Mesendoderm (in vitro differentiated cells): ENCODE measurements at regions not wholly inside any gene's neighbourhood (a gene's known extent, or its start where the extent isn't known, plus 50 kb on each side); places are given as distances from the start of the nearest gene placed in this dataset.

Source experiments
- DNase-seq: peaks from one replicate; pipeline ENCODE4 v3.0.0; 2013
- H2AK5ac ChIP-seq: 2 replicates; pipeline ENCODE4 v1.6.1; 2013; ENCODE audit warnings: low read length, inconsistent platforms
- H2BK120ac ChIP-seq: 2 replicates; pipeline ENCODE4 v1.6.1; 2013; ENCODE audit warnings: low read depth, mild to moderate bottlenecking, low read length, moderate library complexity, mixed read lengths
- H2BK15ac ChIP-seq: replicated peaks from 2 replicates; pipeline ENCODE4 v1.6.1; 2013; ENCODE audit warnings: low read depth, mild to moderate bottlenecking, moderate library complexity
- H2BK5ac ChIP-seq: 2 replicates; pipeline ENCODE4 v1.6.1; 2013; ENCODE audit warnings: low read length, inconsistent platforms
- H3K18ac ChIP-seq: 2 replicates; pipeline ENCODE4 v1.6.1; 2013; ENCODE audit warnings: mild to moderate bottlenecking, low read length, mixed read lengths
- H3K23ac ChIP-seq: one replicate; pipeline ENCODE4 v1.6.1; 2013; ENCODE audit warnings: low read length
- H3K27ac ChIP-seq: 2 replicates; pipeline ENCODE4 v1.5.1; 2013; ENCODE audit warnings: low read depth, mild to moderate bottlenecking, inconsistent platforms, low read length, moderate library complexity
- H3K27me3 ChIP-seq: 2 replicates; pipeline ENCODE4 v1.6.1; 2013; ENCODE audit warnings: low read length, control low read depth, mild to moderate bottlenecking, inconsistent platforms; ENCODE audit not compliant: insufficient read depth, poor library complexity
- H3K36me3 ChIP-seq: 2 replicates; pipeline ENCODE4 v1.6.1; 2013; ENCODE audit warnings: low read length, inconsistent platforms; ENCODE audit not compliant: control insufficient read depth, insufficient read depth
- H3K4ac ChIP-seq: one replicate; pipeline ENCODE4 v1.6.1; 2013; ENCODE audit warnings: low read depth, mild to moderate bottlenecking, low read length, moderate library complexity
- H3K4me1 ChIP-seq: 2 replicates; pipeline ENCODE4 v1.6.1; 2013; ENCODE audit warnings: low read depth, low read length, inconsistent platforms; ENCODE audit not compliant: control insufficient read depth
- H3K4me2 ChIP-seq: 2 replicates; pipeline ENCODE4 v1.6.1; 2013; ENCODE audit warnings: low read length
- H3K4me3 ChIP-seq: 2 replicates; pipeline ENCODE4 v1.5.1; 2013; ENCODE audit warnings: mild to moderate bottlenecking, low read length
- H3K56ac ChIP-seq: one replicate; pipeline ENCODE4 v1.6.1; 2013; ENCODE audit warnings: low read length
- H3K79me1 ChIP-seq: 2 replicates; pipeline ENCODE4 v1.6.1; 2013; ENCODE audit warnings: low read length, inconsistent platforms
- H3K79me2 ChIP-seq: 2 replicates; pipeline ENCODE4 v1.6.1; 2013; ENCODE audit warnings: mild to moderate bottlenecking, low read length; ENCODE audit not compliant: control insufficient read depth, insufficient read depth
- H3K9ac ChIP-seq: 2 replicates; pipeline ENCODE4 v1.6.1; 2013; ENCODE audit warnings: low read length, inconsistent platforms
- H4K5ac ChIP-seq: one replicate; pipeline ENCODE4 v1.6.1; 2013; ENCODE audit warnings: low read length
- H4K8ac ChIP-seq: one replicate; pipeline ENCODE4 v1.6.1; 2013; ENCODE audit warnings: low read depth, mild to moderate bottlenecking, control low read depth, low read length, moderate library complexity
- WGBS: extraction: QIAGEN DNeasy Blood & Tissue Kit; methylation state at CpG from one replicate; pipeline ENCODE4 v1.1.7; 2013; ENCODE audit warnings: low lambda C conversion rate, missing lambda C conversion rate; ENCODE audit not compliant: insufficient coverage; ENCODE audit errors: extremely low coverage; 5-methylcytosine and 5-hydroxymethylcytosine counted together

DNA sequence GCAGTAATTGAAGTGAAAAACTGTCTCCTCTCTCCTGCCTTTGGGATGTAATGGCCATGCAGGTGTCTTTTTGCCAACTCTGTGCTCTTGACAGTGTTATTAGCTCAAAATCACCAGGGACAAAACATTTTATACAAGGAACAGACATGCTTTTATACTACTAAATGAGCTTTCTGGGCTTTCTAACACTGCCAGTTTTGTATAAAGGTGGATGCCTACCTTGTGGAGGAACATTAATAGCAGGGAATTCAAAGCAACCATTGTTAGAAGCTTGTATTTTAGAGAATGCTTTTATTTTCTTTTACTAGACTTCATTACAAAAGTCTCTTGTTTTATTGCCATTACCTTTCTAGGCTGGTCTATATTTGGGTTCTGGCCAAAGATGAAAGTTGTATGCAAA, 54.7 kb upstream of the ARSJ start:
- Histone ChIP-seq H3K4me2 (no peak overlapping the region), H3K27ac (no peak overlapping the region), H2BK15ac (no peak overlapping the region), H3K23ac (no peak overlapping the region), H3K79me2 (no peaks in the 10 kb centered on the region), H2BK5ac (no peak overlapping the region), H3K36me3 (no peaks in the 10 kb centered on the region), H3K9ac (no peak overlapping the region), H3K27me3 (no peaks in the 10 kb centered on the region), H2AK5ac (no peak overlapping the region), H3K4me3 (no peak overlapping the region), H3K4ac (no peak overlapping the region), H3K56ac (no peak overlapping the region), H3K79me1 (no peaks in the 10 kb centered on the region), H4K5ac (no peak overlapping the region), H4K8ac (no peak overlapping the region), H2BK120ac (no peak overlapping the region), H3K4me1 (no peaks in the 10 kb centered on the region), H3K18ac (no peak overlapping the region)
- no peak for DNase-seq

DNA sequence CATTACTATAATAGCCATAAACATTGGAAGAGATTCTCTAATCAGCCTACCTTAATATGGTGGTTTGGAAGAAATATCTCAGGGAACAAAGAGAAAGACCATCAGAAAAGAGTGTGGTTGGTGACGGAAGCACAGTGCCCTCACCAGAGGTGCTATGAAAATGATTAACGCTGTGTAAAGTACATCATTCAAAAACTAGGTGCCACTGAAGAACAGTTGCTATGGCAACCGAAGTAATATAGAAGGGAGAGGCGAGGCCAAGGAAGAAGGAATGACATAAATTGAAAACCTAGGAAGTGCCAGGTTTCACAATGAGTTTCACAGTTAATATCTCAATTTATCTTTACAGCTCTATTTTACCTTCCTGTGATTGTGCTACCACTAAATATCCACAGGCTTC, 57.0 kb upstream of the ARSJ start:
- H4K8ac ChIP-seq, result no peak overlapping the region
- H2BK5ac ChIP-seq, result no peak overlapping the region
- H3K27me3 ChIP-seq, result no peaks in the 10 kb centered on the region
- H2BK120ac ChIP-seq, result no peak overlapping the region
- no peak overlapping the region for H3K23ac ChIP-seq
- no peaks in the 10 kb centered on the region for H3K79me1 ChIP-seq
- no peak overlapping the region for H2BK15ac ChIP-seq
- H3K9ac ChIP-seq, result no peak overlapping the region
- H3K4me2 ChIP-seq, result no peak overlapping the region
- no peak overlapping the region for H3K4me3 ChIP-seq
- H3K79me2 ChIP-seq, result no peaks in the 10 kb centered on the region
- no peaks in the 10 kb centered on the region for H3K4me1 ChIP-seq
- peak; percentile 14 for DNase-seq
- no peak overlapping the region for H3K4ac ChIP-seq
- H3K36me3 ChIP-seq, result no peaks in the 10 kb centered on the region
- no peak overlapping the region for H3K56ac ChIP-seq
- H2AK5ac ChIP-seq, result no peak overlapping the region
- no peak overlapping the region for H3K27ac ChIP-seq
- no CpG with 5 or more reads among the region's 4 CpGs for WGBS
- H4K5ac ChIP-seq, result no peak overlapping the region
- no peak overlapping the region for H3K18ac ChIP-seq

GRCh38 chr4:114036864-114037263, 57.4 kb upstream of the ARSJ start:
- H3K79me1 ChIP-seq, result no peaks in the 10 kb centered on the region
- H3K23ac ChIP-seq, result no peak overlapping the region
- H3K18ac ChIP-seq, result no peak overlapping the region
- H3K4me3 ChIP-seq, result no peak overlapping the region
- no peaks in the 10 kb centered on the region for H3K36me3 ChIP-seq
- H3K9ac ChIP-seq, result no peak overlapping the region
- no peaks in the 10 kb centered on the region for H3K79me2 ChIP-seq
- no peak for DNase-seq
- H3K27me3 ChIP-seq, result no peaks in the 10 kb centered on the region
- no peak overlapping the region for H2BK120ac ChIP-seq
- whole genome bisulfite sequencing, result no CpG with 5 or more reads among the region's 5 CpGs
- H3K27ac ChIP-seq, result no peak overlapping the region
- H2AK5ac ChIP-seq, result no peak overlapping the region
- no peak overlapping the region for H2BK15ac ChIP-seq
- no peak overlapping the region for H3K56ac ChIP-seq
- H2BK5ac ChIP-seq, result no peak overlapping the region
- H3K4ac ChIP-seq, result no peak overlapping the region
- H3K4me2 ChIP-seq, result no peak overlapping the region
- H4K8ac ChIP-seq, result no peak overlapping the region
- no peaks in the 10 kb centered on the region for H3K4me1 ChIP-seq
- H4K5ac ChIP-seq, result no peak overlapping the region

DNA sequence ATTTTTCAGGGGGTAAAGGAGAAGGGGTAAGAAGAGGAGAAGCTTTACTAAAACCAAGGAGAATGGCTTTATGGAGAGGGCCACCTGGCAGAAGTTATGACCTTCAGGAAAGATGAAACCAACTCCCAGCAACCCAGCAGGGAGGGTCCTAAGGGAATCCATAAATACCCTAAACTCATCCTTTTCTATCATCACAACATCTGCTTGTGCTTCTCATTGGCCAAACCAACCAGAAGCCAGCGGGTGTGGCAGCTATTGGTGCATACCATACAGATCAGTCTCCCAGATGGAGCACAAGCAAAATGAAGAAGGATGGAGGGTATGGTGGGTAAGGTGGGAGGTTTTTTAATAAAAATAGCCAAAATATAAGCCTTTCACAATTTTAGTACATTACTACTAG, 58.5 kb upstream of the ARSJ start:
- H2AK5ac ChIP-seq, result no peak overlapping the region
- no peak overlapping the region for H2BK120ac ChIP-seq
- no peaks in the 10 kb centered on the region for H3K79me1 ChIP-seq
- no peak overlapping the region for H3K23ac ChIP-seq
- H2BK5ac ChIP-seq, result no peak overlapping the region
- H3K9ac ChIP-seq, result no peak overlapping the region
- WGBS, result no CpG with 5 or more reads among the region's 1 CpG
- no peak overlapping the region for H3K4ac ChIP-seq
- DNase-seq, result no peak
- H3K27ac ChIP-seq, result no peak overlapping the region
- H3K56ac ChIP-seq, result no peak overlapping the region
- no peak overlapping the region for H3K18ac ChIP-seq
- H3K36me3 ChIP-seq, result no peaks in the 10 kb centered on the region
- H4K5ac ChIP-seq, result no peak overlapping the region
- no peaks in the 10 kb centered on the region for H3K27me3 ChIP-seq
- no peak overlapping the region for H4K8ac ChIP-seq
- H3K4me1 ChIP-seq, result no peaks in the 10 kb centered on the region
- H3K79me2 ChIP-seq, result no peaks in the 10 kb centered on the region
- H3K4me3 ChIP-seq, result no peak overlapping the region
- H3K4me2 ChIP-seq, result no peak overlapping the region
- H2BK15ac ChIP-seq, result no peak overlapping the region

DNA sequence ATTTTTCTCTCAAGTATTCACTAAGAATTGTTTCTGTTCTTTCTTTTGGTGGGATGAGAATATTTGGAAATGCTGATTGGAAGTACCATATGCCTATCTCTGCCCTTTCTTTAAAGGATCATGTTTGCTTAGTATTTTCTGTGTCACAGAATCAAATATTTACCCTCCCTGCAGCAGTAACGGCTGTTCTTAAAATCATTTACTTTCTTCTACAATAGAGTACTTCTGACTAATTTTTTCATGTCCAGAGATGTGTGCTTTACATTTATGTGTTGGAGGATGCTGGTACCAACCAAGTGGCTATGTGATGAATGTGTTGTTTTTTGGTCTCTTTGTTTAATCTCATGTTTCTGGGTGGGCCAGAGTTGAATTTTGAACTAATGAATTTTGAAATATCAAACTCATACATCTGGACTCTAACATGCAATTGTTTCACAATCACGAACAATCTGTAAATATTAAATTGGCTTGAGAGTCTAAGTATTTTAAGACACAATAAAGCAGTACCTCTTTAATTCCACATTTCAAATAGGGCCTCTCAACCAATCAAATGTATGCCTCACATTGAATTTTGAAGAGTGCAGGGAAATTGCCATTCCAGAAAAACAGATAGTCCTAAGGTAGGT, 59.4 kb upstream of the ARSJ start:
- H3K27ac ChIP-seq, result no peak overlapping the region
- no CpG with 5 or more reads among the region's 2 CpGs for WGBS

More for the DNA sequence above, 59.4 kb upstream of the ARSJ start:
- Histone ChIP-seq H2AK5ac (no peak overlapping the region), H3K23ac (no peak overlapping the region), H3K18ac (no peak overlapping the region), H3K79me1 (no peaks in the 10 kb centered on the region), H2BK15ac (no peak overlapping the region), H2BK5ac (no peak overlapping the region), H3K56ac (no peak overlapping the region), H3K4me2 (no peak overlapping the region), H3K27me3 (no peaks in the 10 kb centered on the region), H3K4me3 (no peak overlapping the region), H2BK120ac (no peak overlapping the region), H3K4ac (no peak overlapping the region), H3K4me1 (no peaks in the 10 kb centered on the region), H3K79me2 (no peaks in the 10 kb centered on the region), H3K36me3 (no peaks in the 10 kb centered on the region), H3K9ac (no peak overlapping the region), H4K5ac (no peak overlapping the region), H4K8ac (no peak overlapping the region)
- DNase-seq, result no peak
